CD14-positive monocyte (primary cell): ENCODE measurements at regions not wholly inside any gene's neighbourhood (a gene's known extent, or its start where the extent isn't known, plus 50 kb on each side); places are given as distances from the start of the nearest gene placed in this dataset.

Experiments
- DNase-seq, 3 donors: peaks; one replicate each; pipeline ENCODE4 v3.0.0-alpha.2; 2011 to 2022
- H2AFZ ChIP-seq: 2 replicates; pipeline ENCODE4 v1.6.0; 2012; ENCODE audit warnings: mild to moderate bottlenecking, low read depth, low read length, inconsistent platforms; ENCODE audit not compliant: insufficient read depth, poor library complexity, severe bottlenecking
- H3K27ac ChIP-seq, 2 donors: 1 replicate in 1 of 2; 2 replicates in 1 of 2; pipeline ENCODE4 v1.5.1; 2012 to 2013; ENCODE audit warnings: low read length in 2 of 2, control low read depth in 1 of 2, inconsistent platforms in 1 of 2, low read depth in 1 of 2, mild to moderate bottlenecking in 1 of 2
- H3K27me3 ChIP-seq, 2 donors: one replicate each; pipeline versions ENCODE4 v1.6.0 to v1.6.1; 2011 to 2013; ENCODE audit warnings: low read length in 2 of 2; ENCODE audit not compliant: control insufficient read depth in 2 of 2, insufficient read depth in 2 of 2
- H3K36me3 ChIP-seq, 2 donors: replicated peaks in 1 of 2; 1 replicate in 1 of 2; 2 replicates in 1 of 2; pipeline versions ENCODE4 v1.5.1 to v1.6.1; 2012 to 2013; ENCODE audit warnings: low read length in 2 of 2, control low read depth in 1 of 2, inconsistent platforms in 1 of 2, mild to moderate bottlenecking in 1 of 2; ENCODE audit not compliant: insufficient read depth in 2 of 2, control insufficient read depth in 1 of 2
- H3K4me1 ChIP-seq, 2 donors: 1 replicate in 1 of 2; 2 replicates in 1 of 2; pipeline versions ENCODE4 v1.5.1 to v1.6.1; 2012 to 2013; ENCODE audit warnings: low read length in 2 of 2, control low read depth in 1 of 2, inconsistent platforms in 1 of 2, mild to moderate bottlenecking in 1 of 2, moderate library complexity in 1 of 2; ENCODE audit not compliant: insufficient read depth in 2 of 2, control insufficient read depth in 1 of 2
- H3K4me2 ChIP-seq: replicated peaks from 2 replicates; pipeline ENCODE3; 2012; ENCODE audit warnings: low read length, moderate library complexity, mild to moderate bottlenecking; ENCODE audit not compliant: poor library complexity, severe bottlenecking; ENCODE audit errors: extremely low read depth
- H3K4me3 ChIP-seq, 3 experiments: fragments of 200-600 bp in 1 of 3; sonication (generic) in 1 of 3; replicated peaks in 1 of 3; 1 replicate in 2 of 3; 2 replicates in 1 of 3; pipeline ENCODE4 v1.5.1; 2011 to 2013; ENCODE audit warnings: low read length in 3 of 3, mild to moderate bottlenecking in 3 of 3, control low read depth in 2 of 3, low read depth in 2 of 3, inconsistent platforms in 1 of 3, moderate library complexity in 1 of 3
- H3K79me2 ChIP-seq: 2 replicates; pipeline ENCODE4 v1.6.0; 2012; ENCODE audit warnings: mild to moderate bottlenecking, control low read depth, inconsistent platforms, low read length, moderate library complexity; ENCODE audit not compliant: insufficient read depth
- H3K9ac ChIP-seq: 2 replicates; pipeline ENCODE4 v1.6.0; 2017; ENCODE audit warnings: low read length, mild to moderate bottlenecking; ENCODE audit not compliant: insufficient read depth, poor library complexity, severe bottlenecking
- H3K9me3 ChIP-seq, 2 donors: replicated peaks in 1 of 2; 1 replicate in 1 of 2; 2 replicates in 1 of 2; pipeline versions ENCODE4 v1.5.1 to v1.6.1; 2012 to 2013; ENCODE audit warnings: low read length in 2 of 2, control low read depth in 1 of 2; ENCODE audit not compliant: control insufficient read depth in 1 of 2, insufficient read depth in 1 of 2
- H4K20me1 ChIP-seq: 2 replicates; pipeline ENCODE4 v1.6.0; 2012; ENCODE audit warnings: mild to moderate bottlenecking, low read length, control low read depth, moderate library complexity; ENCODE audit not compliant: insufficient read depth
- H3K27ac Mint-ChIP-seq, 7 donors: one replicate each; pipeline ENCODE4 v1.8.0; 2020; ENCODE audit warnings: mild to moderate bottlenecking in 7 of 7, mixed read lengths in 7 of 7, moderate library complexity in 6 of 7, inconsistent platforms in 2 of 7
- H3K27me3 Mint-ChIP-seq, 3 donors: one replicate each; pipeline ENCODE4 v1.8.0; 2021 to 2022; ENCODE audit warnings: low read depth in 3 of 3, mild to moderate bottlenecking in 3 of 3, mixed read lengths in 3 of 3, moderate library complexity in 3 of 3, inconsistent platforms in 1 of 3
- H3K36me3 Mint-ChIP-seq, 2 donors: one replicate each; pipeline ENCODE4 v1.8.0; 2020; ENCODE audit warnings: mixed read lengths in 2 of 2, inconsistent platforms in 1 of 2, mild to moderate bottlenecking in 1 of 2
- H3K4me1 Mint-ChIP-seq: one replicate; pipeline ENCODE4 v1.8.0; 2020; ENCODE audit warnings: mild to moderate bottlenecking, mixed read lengths
- H3K4me3 Mint-ChIP-seq, 2 donors: one replicate each; pipeline ENCODE4 v1.8.0; 2020; ENCODE audit warnings: mild to moderate bottlenecking in 2 of 2, mixed read lengths in 2 of 2, moderate library complexity in 1 of 2
- H3K9me3 Mint-ChIP-seq, 7 donors: one replicate each; pipeline ENCODE4 v1.8.0; 2020 to 2022; ENCODE audit warnings: mixed read lengths in 7 of 7, mild to moderate bottlenecking in 6 of 7, moderate library complexity in 6 of 7, inconsistent platforms in 2 of 7
- WGBS: methylation state at CpG from one replicate; pipeline ENCODE4 v1.1.5; 2013; ENCODE audit warnings: missing lambda C conversion rate; ENCODE audit not compliant: insufficient coverage; 5-methylcytosine and 5-hydroxymethylcytosine counted together
- intact Hi-C, 2 donors: fragments of 100-400 bp; cut with micrococcal nuclease; formaldehyde crosslinking; loops; one replicate each; pipeline versions ENCODE4 v1.15.0 to v1.15.1; 2023
- TF ChIP-seq, protein P1 (sequence below): fragments of 200-600 bp; IDR thresholded peaks from one replicate; pipeline ENCODE4 v1.8.0; 2022; ENCODE audit warnings: antibody characterized with exemption, mild to moderate bottlenecking

- H3K4me3 Mint-ChIP-seq = no peak overlapping the region
- H3K36me3 ChIP-seq = no peaks in the 10 kb centered on the region
- H3K27ac Mint-ChIP-seq = no peak overlapping the region
- H3K36me3 Mint-ChIP-seq = no peaks in the 10 kb centered on the region
- peaks cover 0 to 9% of the 10 kb centered on the region in 2 donors for H3K9me3 ChIP-seq
- peaks cover 0 to 16% (median 4%) of the 10 kb centered on the region in 7 donors for H3K9me3 Mint-ChIP-seq
- DNase-seq = no peak
- no peak overlapping the region for H3K27ac ChIP-seq
- H3K27me3 ChIP-seq = no peaks in the 10 kb centered on the region
- intact Hi-C loops = no loop called here
- H3K4me2 ChIP-seq = no peak overlapping the region
- H3K9ac ChIP-seq = no peak overlapping the region
- no peaks in the 10 kb centered on the region for H3K4me1 ChIP-seq
- TF ChIP-seq, protein P1, sequence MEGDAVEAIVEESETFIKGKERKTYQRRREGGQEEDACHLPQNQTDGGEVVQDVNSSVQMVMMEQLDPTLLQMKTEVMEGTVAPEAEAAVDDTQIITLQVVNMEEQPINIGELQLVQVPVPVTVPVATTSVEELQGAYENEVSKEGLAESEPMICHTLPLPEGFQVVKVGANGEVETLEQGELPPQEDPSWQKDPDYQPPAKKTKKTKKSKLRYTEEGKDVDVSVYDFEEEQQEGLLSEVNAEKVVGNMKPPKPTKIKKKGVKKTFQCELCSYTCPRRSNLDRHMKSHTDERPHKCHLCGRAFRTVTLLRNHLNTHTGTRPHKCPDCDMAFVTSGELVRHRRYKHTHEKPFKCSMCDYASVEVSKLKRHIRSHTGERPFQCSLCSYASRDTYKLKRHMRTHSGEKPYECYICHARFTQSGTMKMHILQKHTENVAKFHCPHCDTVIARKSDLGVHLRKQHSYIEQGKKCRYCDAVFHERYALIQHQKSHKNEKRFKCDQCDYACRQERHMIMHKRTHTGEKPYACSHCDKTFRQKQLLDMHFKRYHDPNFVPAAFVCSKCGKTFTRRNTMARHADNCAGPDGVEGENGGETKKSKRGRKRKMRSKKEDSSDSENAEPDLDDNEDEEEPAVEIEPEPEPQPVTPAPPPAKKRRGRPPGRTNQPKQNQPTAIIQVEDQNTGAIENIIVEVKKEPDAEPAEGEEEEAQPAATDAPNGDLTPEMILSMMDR = no peak
- H2AFZ ChIP-seq = no peak overlapping the region
- no peak overlapping the region for H3K4me3 ChIP-seq
- peaks cover 0 to 3% (median 0%) of the 10 kb centered on the region in 3 donors for H3K27me3 Mint-ChIP-seq
- H4K20me1 ChIP-seq = no peaks in the 10 kb centered on the region
- WGBS = 86% methylated on average over 3 of the region's 5 CpGs
- H3K79me2 ChIP-seq = no peaks in the 10 kb centered on the region
- H3K4me1 Mint-ChIP-seq = peaks cover 8% of the 10 kb centered on the region
Observed at GRCh38 chr9:75649060-75649459, 241.4 kb upstream of the PCSK5 start.

- no peaks in the 10 kb centered on the region for H3K36me3 ChIP-seq
- no peaks in the 10 kb centered on the region for H3K79me2 ChIP-seq
- peaks cover 8% of the 10 kb centered on the region for H3K4me1 Mint-ChIP-seq
- H3K36me3 Mint-ChIP-seq = no peaks in the 10 kb centered on the region
- TF ChIP-seq, protein P1 = no peak
- H3K4me1 ChIP-seq = no peaks in the 10 kb centered on the region
- no CpG with 5 or more reads among the region's 2 CpGs for WGBS
- H3K27ac ChIP-seq = no peak overlapping the region
- no peak overlapping the region for H3K4me2 ChIP-seq
- intact Hi-C loops = no loop called here
- no peak overlapping the region for H3K4me3 Mint-ChIP-seq
- peaks cover 0 to 3% (median 0%) of the 10 kb centered on the region in 3 donors for H3K27me3 Mint-ChIP-seq
- no peak overlapping the region for H2AFZ ChIP-seq
- DNase-seq = no peak
- H3K4me3 ChIP-seq = no peak overlapping the region
- H3K27ac Mint-ChIP-seq = no peak overlapping the region
- no peaks in the 10 kb centered on the region for H3K27me3 ChIP-seq
- peaks cover 0 to 16% (median 4%) of the 10 kb centered on the region in 7 donors for H3K9me3 Mint-ChIP-seq
- peaks cover 0 to 9% of the 10 kb centered on the region in 2 donors for H3K9me3 ChIP-seq
- H4K20me1 ChIP-seq = no peaks in the 10 kb centered on the region
- no peak overlapping the region for H3K9ac ChIP-seq
Observed at GRCh38 chr9:75651709-75652108, 238.8 kb upstream of the PCSK5 start.
